Fibroblast of lung (primary cell): ENCODE measurements at regions not wholly inside any gene's neighbourhood (a gene's known extent, or its start where the extent isn't known, plus 50 kb on each side); places are given as distances from the start of the nearest gene placed in this dataset.

Experiments
- EZH2 ChIP-seq: IDR thresholded peaks from 2 replicates; pipeline ENCODE4 v1.5.1; 2012; ENCODE audit warnings: low read length, control low read depth, mild to moderate bottlenecking; ENCODE audit errors: missing control alignments
- TF ChIP-seq, protein P1 (sequence below), 2 donors: IDR thresholded peaks in 1 of 2; conservative IDR thresholded peaks in 1 of 2; 1 replicate in 1 of 2; 2 replicates in 1 of 2; pipeline ENCODE4 v1.5.1; 2011 to 2012; ENCODE audit warnings: low read length in 2 of 2, control low read depth in 1 of 2, inconsistent platforms in 1 of 2, low read depth in 1 of 2, mild to moderate bottlenecking in 1 of 2

DNA sequence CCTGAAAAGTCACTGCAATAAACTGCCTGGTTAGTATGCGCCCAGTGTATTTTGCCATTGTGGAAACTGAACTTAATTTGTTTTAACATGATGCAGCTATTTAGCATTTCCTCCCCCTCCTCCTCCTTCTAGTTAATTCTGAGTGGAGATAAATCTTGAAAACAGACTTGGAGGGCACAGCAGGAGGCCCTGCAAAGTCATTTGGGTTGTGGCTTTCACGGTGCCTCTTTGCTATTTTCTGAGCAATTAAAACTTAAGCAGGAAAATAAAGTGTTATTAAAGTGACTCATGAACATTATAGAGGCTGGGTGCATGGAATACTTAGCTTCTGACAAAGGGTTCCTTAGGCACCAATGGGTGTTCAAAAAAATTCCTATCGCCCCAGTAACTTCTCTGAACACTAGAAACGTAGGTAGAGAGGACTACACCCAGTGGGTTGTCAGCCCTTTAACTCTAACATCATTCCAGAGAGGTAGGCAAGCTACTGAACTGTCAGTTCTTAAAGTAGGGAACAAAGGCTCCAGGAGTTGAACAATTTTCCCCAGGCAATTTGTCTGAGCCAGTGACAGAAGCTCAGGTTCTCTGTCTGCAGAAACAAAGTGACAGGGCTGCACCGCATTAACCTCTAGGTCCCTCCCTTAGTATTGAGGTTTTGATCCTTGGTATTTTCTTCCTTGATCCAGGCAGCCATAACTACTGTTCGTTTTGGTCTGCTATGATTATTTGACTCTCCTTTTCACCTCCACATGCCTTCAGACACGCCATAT is 158.3 kb upstream of the KIT start:
- TF ChIP-seq, protein P1, sequence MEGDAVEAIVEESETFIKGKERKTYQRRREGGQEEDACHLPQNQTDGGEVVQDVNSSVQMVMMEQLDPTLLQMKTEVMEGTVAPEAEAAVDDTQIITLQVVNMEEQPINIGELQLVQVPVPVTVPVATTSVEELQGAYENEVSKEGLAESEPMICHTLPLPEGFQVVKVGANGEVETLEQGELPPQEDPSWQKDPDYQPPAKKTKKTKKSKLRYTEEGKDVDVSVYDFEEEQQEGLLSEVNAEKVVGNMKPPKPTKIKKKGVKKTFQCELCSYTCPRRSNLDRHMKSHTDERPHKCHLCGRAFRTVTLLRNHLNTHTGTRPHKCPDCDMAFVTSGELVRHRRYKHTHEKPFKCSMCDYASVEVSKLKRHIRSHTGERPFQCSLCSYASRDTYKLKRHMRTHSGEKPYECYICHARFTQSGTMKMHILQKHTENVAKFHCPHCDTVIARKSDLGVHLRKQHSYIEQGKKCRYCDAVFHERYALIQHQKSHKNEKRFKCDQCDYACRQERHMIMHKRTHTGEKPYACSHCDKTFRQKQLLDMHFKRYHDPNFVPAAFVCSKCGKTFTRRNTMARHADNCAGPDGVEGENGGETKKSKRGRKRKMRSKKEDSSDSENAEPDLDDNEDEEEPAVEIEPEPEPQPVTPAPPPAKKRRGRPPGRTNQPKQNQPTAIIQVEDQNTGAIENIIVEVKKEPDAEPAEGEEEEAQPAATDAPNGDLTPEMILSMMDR (conservative IDR thresholded peaks at IDR 0.05 in 1 of 2, IDR thresholded peaks at IDR 0.05 in 1 of 2; ENCODE audit: low read depth in 1 of 2, low read length in 2 of 2) = no peak
- no peak for TF ChIP-seq EZH2
